GM19455 (cell line): ENCODE measurements at regions not wholly inside any gene's neighbourhood (a gene's known extent, or its start where the extent isn't known, plus 50 kb on each side); places are given as distances from the start of the nearest gene placed in this dataset.
"Not testable (repeated sequence)": the region's sequence is repeated elsewhere in the genome, so short reads cannot be mapped to it uniquely, and the experiment has no call there.

Source experiments
- ATAC-seq: cut with Tn5 transposase; IDR thresholded peaks from one replicate; pipeline ENCODE4 v1.9.1; 2021; ENCODE audit not compliant: unreplicated experiment

- ATAC-seq: not testable (repeated sequence)
These were observed 736.5 kb upstream of the PCDH15 start for GRCh38 chr10:55537497-55537896.

- no peak for ATAC-seq
These were observed 718.2 kb upstream of the PCDH15 start for GRCh38 chr10:55519264-55519663.

GRCh38 chr10:55518416-55518815 is 717.4 kb upstream of the PCDH15 start:
- ATAC-seq: not testable (repeated sequence)

- no peak for ATAC-seq
These were observed 708.1 kb upstream of the PCDH15 start for GRCh38 chr10:55509168-55509567.

GRCh38 chr10:55500931-55501559 is 700.0 kb upstream of the PCDH15 start:
- ATAC-seq: no peak

GRCh38 chr10:55497893-55498499 is 697.0 kb upstream of the PCDH15 start:
- no peak for ATAC-seq

- ATAC-seq: no peak
These were observed 694.5 kb upstream of the PCDH15 start for GRCh38 chr10:55495555-55495954.

- no peak for ATAC-seq
These were observed 690.7 kb upstream of the PCDH15 start for GRCh38 chr10:55491712-55492111.

GRCh38 chr10:55485827-55486226 is 684.8 kb upstream of the PCDH15 start:
- no peak for ATAC-seq

- no peak for ATAC-seq
These were observed 675.1 kb upstream of the PCDH15 start for GRCh38 chr10:55476129-55476528.

GRCh38 chr10:55474258-55474657 is 673.2 kb upstream of the PCDH15 start:
- ATAC-seq: no peak

- no peak for ATAC-seq
These were observed 669.8 kb upstream of the PCDH15 start for GRCh38 chr10:55470840-55471239.

GRCh38 chr10:55466806-55467504 is 665.9 kb upstream of the PCDH15 start:
- ATAC-seq: no peak

- ATAC-seq: no peak
These were observed 663.1 kb upstream of the PCDH15 start for GRCh38 chr10:55464083-55464482.

GRCh38 chr10:55460008-55460407 is 659.0 kb upstream of the PCDH15 start:
- ATAC-seq: no peak

- no peak for ATAC-seq
These were observed 649.0 kb upstream of the PCDH15 start for GRCh38 chr10:55449981-55450380.

- no peak for ATAC-seq
These were observed 645.5 kb upstream of the PCDH15 start for GRCh38 chr10:55446441-55447002.

GRCh38 chr10:55441777-55442176 is 640.7 kb upstream of the PCDH15 start:
- ATAC-seq: no peak

- no peak for ATAC-seq
These were observed 625.1 kb upstream of the PCDH15 start for GRCh38 chr10:55426138-55426537.

GRCh38 chr10:55410415-55410885 is 609.4 kb upstream of the PCDH15 start:
- no peak for ATAC-seq

GRCh38 chr10:55404094-55404493 is 603.1 kb upstream of the PCDH15 start:
- no peak for ATAC-seq
